Stomach smooth muscle (tissue), 2 donors: ENCODE measurements at regions not wholly inside any gene's neighbourhood (a gene's known extent, or its start where the extent isn't known, plus 50 kb on each side); places are given as distances from the start of the nearest gene placed in this dataset.
A peak's percentile ranks its signal among the peaks of the same experiment; 100 is the strongest.
"Not testable (repeated sequence)": the region's sequence is repeated elsewhere in the genome, so short reads cannot be mapped to it uniquely, and the experiment has no call there.

Experiments used
- H3K27ac ChIP-seq: one replicate; pipeline ENCODE4 v1.7.0; 2013; ENCODE audit warnings: mild to moderate bottlenecking, low read length, inconsistent platforms
- H3K27me3 ChIP-seq, 2 donors: one replicate each; pipeline ENCODE4 v1.7.0; 2013; ENCODE audit warnings: low read length in 2 of 2; ENCODE audit not compliant: insufficient read depth in 2 of 2, control insufficient read depth in 1 of 2
- H3K36me3 ChIP-seq, 2 donors: one replicate each; pipeline ENCODE4 v1.7.0; 2013; ENCODE audit warnings: low read length in 2 of 2; ENCODE audit not compliant: control insufficient read depth in 2 of 2, insufficient read depth in 2 of 2
- H3K4me1 ChIP-seq: one replicate; pipeline ENCODE4 v1.7.0; 2013; ENCODE audit warnings: low read length; ENCODE audit not compliant: control insufficient read depth, insufficient read depth
- H3K4me3 ChIP-seq, 2 donors: one replicate each; pipeline ENCODE4 v1.7.0; 2013; ENCODE audit warnings: low read length in 2 of 2
- H3K9ac ChIP-seq, 2 donors: one replicate each; pipeline ENCODE4 v1.7.0; 2013; ENCODE audit warnings: low read length in 2 of 2, mild to moderate bottlenecking in 1 of 2
- H3K9me3 ChIP-seq, 2 donors: one replicate each; pipeline ENCODE4 v1.7.0; 2013; ENCODE audit warnings: low read length in 2 of 2; ENCODE audit not compliant: control insufficient read depth in 2 of 2
- donor health status: healthy.
- donor health status: Pancreatic carcinoma.

GRCh38 chr9:713091-713490 lies 128.4 kb upstream of the DMRT1 start:
- Histone ChIP-seq H3K36me3 (peaks cover 19% of the 10 kb centered on the region in 2 donors), H3K4me3 (peak overlapping the region in 1 of 2 donors; percentile 35), H3K4me1 (peaks cover 59% of the 10 kb centered on the region), H3K9me3 (no peaks in the 10 kb centered on the region), H3K27me3 (no peaks in the 10 kb centered on the region), H3K27ac (peak overlapping the region; percentile 31), H3K9ac (no peak overlapping the region)

- Histone ChIP-seq H3K9ac (peak overlapping the region in 1 of 2 donors; percentile 20), H3K4me1 (peaks cover 49% of the 10 kb centered on the region), H3K27ac (peak overlapping the region; percentile 64), H3K36me3 (peaks cover 19% of the 10 kb centered on the region in 2 donors), H3K4me3 (peak overlapping the region in 1 of 2 donors; percentile 35), H3K9me3 (no peaks in the 10 kb centered on the region), H3K27me3 (no peaks in the 10 kb centered on the region)
Observed at GRCh38 chr9:714675-715074, 126.8 kb upstream of the DMRT1 start.

- peak overlapping the region in 1 of 2 donors; percentile 20 for H3K9ac ChIP-seq
- peaks cover 51% of the 10 kb centered on the region for H3K4me1 ChIP-seq
- peaks cover 19 to 21% of the 10 kb centered on the region in 2 donors for H3K36me3 ChIP-seq
- H3K9me3 ChIP-seq = no peaks in the 10 kb centered on the region
- H3K27ac ChIP-seq = peak overlapping the region; percentile 64
- H3K4me3 ChIP-seq = peak overlapping the region in 1 of 2 donors; percentile 35
- H3K27me3 ChIP-seq = no peaks in the 10 kb centered on the region
Observed at GRCh38 chr9:715300-715699, 126.2 kb upstream of the DMRT1 start.

GRCh38 chr9:715743-716400 lies 125.6 kb upstream of the DMRT1 start:
- Histone ChIP-seq H3K27ac (peak overlapping the region; percentile 64), H3K9me3 (no peaks in the 10 kb centered on the region), H3K9ac (peak overlapping the region in 1 of 2 donors; percentile 20), H3K27me3 (no peaks in the 10 kb centered on the region), H3K36me3 (peaks cover 16 to 19% of the 10 kb centered on the region in 2 donors), H3K4me3 (peak overlapping the region in 1 of 2 donors; percentile 35), H3K4me1 (peaks cover 53% of the 10 kb centered on the region)

- Histone ChIP-seq H3K4me3 (no peak overlapping the region), H3K4me1 (peaks cover 43% of the 10 kb centered on the region), H3K9ac (no peak overlapping the region), H3K27me3 (no peaks in the 10 kb centered on the region), H3K36me3 (peaks cover 4 to 8% of the 10 kb centered on the region in 2 donors), H3K9me3 (no peaks in the 10 kb centered on the region), H3K27ac (no peak overlapping the region)
Observed at GRCh38 chr9:717722-718121, 123.8 kb upstream of the DMRT1 start.

- Histone ChIP-seq H3K4me3 (no peak overlapping the region), H3K36me3 (peaks cover 4 to 10% of the 10 kb centered on the region in 2 donors), H3K27ac (peak overlapping the region; percentile 18), H3K27me3 (no peaks in the 10 kb centered on the region), H3K9ac (no peak overlapping the region), H3K9me3 (no peaks in the 10 kb centered on the region), H3K4me1 (peaks cover 22% of the 10 kb centered on the region)
Observed at GRCh38 chr9:720239-720881, 121.1 kb upstream of the DMRT1 start.

- no peak overlapping the region for H3K27ac ChIP-seq
- no peaks in the 10 kb centered on the region for H3K27me3 ChIP-seq
- no peak overlapping the region for H3K9ac ChIP-seq
- peaks cover 10% of the 10 kb centered on the region for H3K4me1 ChIP-seq
- H3K9me3 ChIP-seq = no peaks in the 10 kb centered on the region
- no peak overlapping the region for H3K4me3 ChIP-seq
- H3K36me3 ChIP-seq = peaks cover 4 to 10% of the 10 kb centered on the region in 2 donors
Observed at GRCh38 chr9:722388-722980, 119.0 kb upstream of the DMRT1 start.

GRCh38 chr9:724461-724860 lies 117.0 kb upstream of the DMRT1 start:
- H3K27ac ChIP-seq, H3K36me3 ChIP-seq, H3K4me3 ChIP-seq, H3K4me1 ChIP-seq, H3K9me3 ChIP-seq, H3K9ac ChIP-seq, H3K27me3 ChIP-seq: not testable (repeated sequence)

GRCh38 chr9:726005-726404 lies 115.5 kb upstream of the DMRT1 start:
- H3K4me3 ChIP-seq = no peak overlapping the region

GRCh38 chr9:727767-728166 lies 113.7 kb upstream of the DMRT1 start:
- Histone ChIP-seq H3K27ac (no peak overlapping the region), H3K4me1 (no peaks in the 10 kb centered on the region), H3K4me3 (no peak overlapping the region), H3K36me3 (peaks cover 13% of the 10 kb centered on the region in 2 donors), H3K27me3 (no peaks in the 10 kb centered on the region), H3K9ac (no peak overlapping the region), H3K9me3 (no peaks in the 10 kb centered on the region)

More at GRCh38 chr9:726005-726404, 115.5 kb upstream of the DMRT1 start:
- H3K4me1 ChIP-seq = no peaks in the 10 kb centered on the region
- no peak overlapping the region for H3K9ac ChIP-seq
- H3K36me3 ChIP-seq = peaks cover 4 to 8% of the 10 kb centered on the region in 2 donors
- no peaks in the 10 kb centered on the region for H3K27me3 ChIP-seq
- no peaks in the 10 kb centered on the region for H3K9me3 ChIP-seq
- no peak overlapping the region for H3K27ac ChIP-seq

GRCh38 chr9:728535-728934 lies 113.0 kb upstream of the DMRT1 start:
- Histone ChIP-seq H3K9ac (no peak overlapping the region), H3K27me3 (no peaks in the 10 kb centered on the region), H3K4me3 (no peak overlapping the region), H3K9me3 (no peaks in the 10 kb centered on the region), H3K4me1 (peaks cover 3% of the 10 kb centered on the region), H3K27ac (no peak overlapping the region), H3K36me3 (peaks cover 9 to 16% of the 10 kb centered on the region in 2 donors)
